Osteocyte (in vitro differentiated cells): ENCODE measurements at regions not wholly inside any gene's neighbourhood (a gene's known extent, or its start where the extent isn't known, plus 50 kb on each side); places are given as distances from the start of the nearest gene placed in this dataset.

ENCODE experiments used
- DNase-seq: peaks from one replicate; pipeline ENCODE4 v3.0.0; 2021; ENCODE audit warnings: mixed read lengths; ENCODE audit not compliant: unreplicated experiment; ENCODE audit errors: extremely low spot score
- H3K27ac Mint-ChIP-seq: one replicate; pipeline ENCODE4 v1.8.0; 2021; ENCODE audit warnings: mild to moderate bottlenecking, mixed read lengths; ENCODE audit not compliant: unreplicated experiment
- H3K27me3 Mint-ChIP-seq: one replicate; pipeline ENCODE4 v1.8.0; 2021; ENCODE audit warnings: mixed read lengths; ENCODE audit not compliant: unreplicated experiment
- H3K36me3 Mint-ChIP-seq: one replicate; pipeline ENCODE4 v1.8.0; 2021; ENCODE audit warnings: mixed read lengths; ENCODE audit not compliant: unreplicated experiment
- H3K4me1 Mint-ChIP-seq: one replicate; pipeline ENCODE4 v1.8.0; 2021; ENCODE audit warnings: mixed read lengths; ENCODE audit not compliant: unreplicated experiment
- H3K4me3 Mint-ChIP-seq: one replicate; pipeline ENCODE4 v1.8.0; 2021; ENCODE audit warnings: mild to moderate bottlenecking, moderate library complexity, mixed read lengths; ENCODE audit not compliant: unreplicated experiment
- H3K9me3 Mint-ChIP-seq: one replicate; pipeline ENCODE4 v1.8.0; 2021; ENCODE audit warnings: mixed read lengths; ENCODE audit not compliant: unreplicated experiment
- CTCF ChIP-seq: fragments of 200-600 bp; sonication (generic); IDR thresholded peaks from 2 replicates; pipeline ENCODE4 v1.5.0; 2021; ENCODE audit warnings: antibody characterized with exemption, mild to moderate bottlenecking, moderate library complexity

- H3K9me3 Mint-ChIP-seq, result no peaks in the 10 kb centered on the region
- H3K27ac Mint-ChIP-seq, result peak overlapping the region; percentile 54
- no peak for TF ChIP-seq CTCF
- H3K36me3 Mint-ChIP-seq, result no peaks in the 10 kb centered on the region
- H3K4me1 Mint-ChIP-seq, result peaks cover 50% of the 10 kb centered on the region
- no peak for DNase-seq
- H3K27me3 Mint-ChIP-seq, result no peaks in the 10 kb centered on the region
- no peak overlapping the region for H3K4me3 Mint-ChIP-seq
Observed at GRCh38 chr2:37561615-37562569, 109.5 kb downstream of the CDC42EP3 start.

- Mint-ChIP-seq H3K4me1 (peaks cover 56% of the 10 kb centered on the region), H3K27ac (peak overlapping the region; percentile 71), H3K9me3 (no peaks in the 10 kb centered on the region), H3K27me3 (no peaks in the 10 kb centered on the region), H3K4me3 (no peak overlapping the region), H3K36me3 (no peaks in the 10 kb centered on the region)
- TF ChIP-seq CTCF, result no peak
- no peak for DNase-seq
Observed at GRCh38 chr2:37563375-37564015, 107.9 kb downstream of the CDC42EP3 start.

GRCh38 chr2:37564356-37564755 is 107.1 kb downstream of the CDC42EP3 start:
- no peaks in the 10 kb centered on the region for H3K36me3 Mint-ChIP-seq
- no peaks in the 10 kb centered on the region for H3K27me3 Mint-ChIP-seq
- H3K27ac Mint-ChIP-seq, result no peak overlapping the region

GRCh38 chr2:37566517-37566981 is 104.9 kb downstream of the CDC42EP3 start:
- no peak for DNase-seq
- peak overlapping the region; percentile 0 for H3K4me3 Mint-ChIP-seq
- H3K9me3 Mint-ChIP-seq, result no peaks in the 10 kb centered on the region
- H3K4me1 Mint-ChIP-seq, result peaks cover 65% of the 10 kb centered on the region
- H3K36me3 Mint-ChIP-seq, result no peaks in the 10 kb centered on the region
- peak overlapping the region; percentile 87 for H3K27ac Mint-ChIP-seq
- no peak for TF ChIP-seq CTCF
- H3K27me3 Mint-ChIP-seq, result no peaks in the 10 kb centered on the region

More at GRCh38 chr2:37564356-37564755, 107.1 kb downstream of the CDC42EP3 start:
- H3K9me3 Mint-ChIP-seq, result no peaks in the 10 kb centered on the region
- DNase-seq, result no peak
- no peak for TF ChIP-seq CTCF
- no peak overlapping the region for H3K4me3 Mint-ChIP-seq
- H3K4me1 Mint-ChIP-seq, result peaks cover 58% of the 10 kb centered on the region

GRCh38 chr2:37568565-37568964 is 102.9 kb downstream of the CDC42EP3 start:
- TF ChIP-seq CTCF, result no peak
- Mint-ChIP-seq H3K4me3 (no peak overlapping the region), H3K27ac (no peak overlapping the region), H3K4me1 (peaks cover 64% of the 10 kb centered on the region), H3K36me3 (no peaks in the 10 kb centered on the region), H3K9me3 (no peaks in the 10 kb centered on the region), H3K27me3 (no peaks in the 10 kb centered on the region)
- no peak for DNase-seq
